DND-41 (cell line): ENCODE measurements at regions not wholly inside any gene's neighbourhood (a gene's known extent, or its start where the extent isn't known, plus 50 kb on each side); places are given as distances from the start of the nearest gene placed in this dataset.

Source experiments
- CTCF ChIP-seq: IDR thresholded peaks from 2 replicates; pipeline ENCODE4 v1.5.1; 2012; ENCODE audit warnings: borderline replicate concordance, low read length, moderate library complexity, mild to moderate bottlenecking; ENCODE audit not compliant: poor library complexity, severe bottlenecking; ENCODE audit errors: extremely low read depth
- EZH2 ChIP-seq: IDR thresholded peaks from 3 replicates; pipeline ENCODE4 v1.6.1; 2012; ENCODE audit warnings: borderline replicate concordance, low read depth, mild to moderate bottlenecking, moderate library complexity, low read length, inconsistent platforms; ENCODE audit not compliant: severe bottlenecking

- TF ChIP-seq CTCF = no peak
- TF ChIP-seq EZH2 = no peak
Observed at GRCh38 chr5:104385906-104386305, 823.3 kb upstream of the NUDT12 start.
